ENCODE measurements at regions not wholly inside any gene's neighbourhood (a gene's known extent, or its start where the extent isn't known, plus 50 kb on each side); places are given as distances from the start of the nearest gene placed in this dataset.
A peak's percentile ranks its signal among the peaks of the same experiment; 100 is the strongest.

GRCh38 chr9:81237565-81238231, 451.6 kb downstream of the TLE1 start (continued):
- TF ChIP-seq, protein P1, sequence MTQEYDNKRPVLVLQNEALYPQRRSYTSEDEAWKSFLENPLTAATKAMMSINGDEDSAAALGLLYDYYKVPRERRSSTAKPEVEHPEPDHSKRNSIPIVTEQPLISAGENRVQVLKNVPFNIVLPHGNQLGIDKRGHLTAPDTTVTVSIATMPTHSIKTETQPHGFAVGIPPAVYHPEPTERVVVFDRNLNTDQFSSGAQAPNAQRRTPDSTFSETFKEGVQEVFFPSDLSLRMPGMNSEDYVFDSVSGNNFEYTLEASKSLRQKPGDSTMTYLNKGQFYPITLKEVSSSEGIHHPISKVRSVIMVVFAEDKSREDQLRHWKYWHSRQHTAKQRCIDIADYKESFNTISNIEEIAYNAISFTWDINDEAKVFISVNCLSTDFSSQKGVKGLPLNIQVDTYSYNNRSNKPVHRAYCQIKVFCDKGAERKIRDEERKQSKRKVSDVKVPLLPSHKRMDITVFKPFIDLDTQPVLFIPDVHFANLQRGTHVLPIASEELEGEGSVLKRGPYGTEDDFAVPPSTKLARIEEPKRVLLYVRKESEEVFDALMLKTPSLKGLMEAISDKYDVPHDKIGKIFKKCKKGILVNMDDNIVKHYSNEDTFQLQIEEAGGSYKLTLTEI (CRISPR knock-in tag; conservative IDR thresholded peaks at IDR 0.05): no peak
- TF ChIP-seq, protein P2, sequence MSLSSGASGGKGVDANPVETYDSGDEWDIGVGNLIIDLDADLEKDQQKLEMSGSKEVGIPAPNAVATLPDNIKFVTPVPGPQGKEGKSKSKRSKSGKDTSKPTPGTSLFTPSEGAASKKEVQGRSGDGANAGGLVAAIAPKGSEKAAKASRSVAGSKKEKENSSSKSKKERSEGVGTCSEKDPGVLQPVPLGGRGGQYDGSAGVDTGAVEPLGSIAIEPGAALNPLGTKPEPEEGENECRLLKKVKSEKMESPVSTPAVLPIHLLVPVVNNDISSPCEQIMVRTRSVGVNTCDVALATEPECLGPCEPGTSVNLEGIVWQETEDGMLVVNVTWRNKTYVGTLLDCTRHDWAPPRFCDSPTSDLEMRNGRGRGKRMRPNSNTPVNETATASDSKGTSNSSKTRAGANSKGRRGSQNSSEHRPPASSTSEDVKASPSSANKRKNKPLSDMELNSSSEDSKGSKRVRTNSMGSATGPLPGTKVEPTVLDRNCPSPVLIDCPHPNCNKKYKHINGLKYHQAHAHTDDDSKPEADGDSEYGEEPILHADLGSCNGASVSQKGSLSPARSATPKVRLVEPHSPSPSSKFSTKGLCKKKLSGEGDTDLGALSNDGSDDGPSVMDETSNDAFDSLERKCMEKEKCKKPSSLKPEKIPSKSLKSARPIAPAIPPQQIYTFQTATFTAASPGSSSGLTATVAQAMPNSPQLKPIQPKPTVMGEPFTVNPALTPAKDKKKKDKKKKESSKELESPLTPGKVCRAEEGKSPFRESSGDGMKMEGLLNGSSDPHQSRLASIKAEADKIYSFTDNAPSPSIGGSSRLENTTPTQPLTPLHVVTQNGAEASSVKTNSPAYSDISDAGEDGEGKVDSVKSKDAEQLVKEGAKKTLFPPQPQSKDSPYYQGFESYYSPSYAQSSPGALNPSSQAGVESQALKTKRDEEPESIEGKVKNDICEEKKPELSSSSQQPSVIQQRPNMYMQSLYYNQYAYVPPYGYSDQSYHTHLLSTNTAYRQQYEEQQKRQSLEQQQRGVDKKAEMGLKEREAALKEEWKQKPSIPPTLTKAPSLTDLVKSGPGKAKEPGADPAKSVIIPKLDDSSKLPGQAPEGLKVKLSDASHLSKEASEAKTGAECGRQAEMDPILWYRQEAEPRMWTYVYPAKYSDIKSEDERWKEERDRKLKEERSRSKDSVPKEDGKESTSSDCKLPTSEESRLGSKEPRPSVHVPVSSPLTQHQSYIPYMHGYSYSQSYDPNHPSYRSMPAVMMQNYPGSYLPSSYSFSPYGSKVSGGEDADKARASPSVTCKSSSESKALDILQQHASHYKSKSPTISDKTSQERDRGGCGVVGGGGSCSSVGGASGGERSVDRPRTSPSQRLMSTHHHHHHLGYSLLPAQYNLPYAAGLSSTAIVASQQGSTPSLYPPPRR (CRISPR knock-in tag; IDR thresholded peaks at IDR 0.05; ENCODE audit: borderline replicate concordance): peak; percentile 37; the same call in 1 of the 2 replicates
- peak; percentile 17; the same call in 1 of the 2 replicates for TF ChIP-seq SALL1 (CRISPR knock-in tag; IDR thresholded peaks at IDR 0.05)
- peak; percentile 38; the same call in 1 of the 2 replicates for TF ChIP-seq PITX1 (CRISPR knock-in tag; IDR thresholded peaks at IDR 0.05)
- peak; percentile 79 for TF ChIP-seq JUND (CRISPR knock-in tag; IDR thresholded peaks at IDR 0.05)
- TF ChIP-seq RARA (CRISPR knock-in tag; IDR thresholded peaks at IDR 0.05): peak; percentile 82
- TF ChIP-seq ZNF441 (CRISPR knock-in tag; IDR thresholded peaks at IDR 0.05; ENCODE audit: borderline replicate concordance): no peak
- TF ChIP-seq ZBTB20 (CRISPR knock-in tag; IDR thresholded peaks at IDR 0.05; ENCODE audit: borderline replicate concordance, low read depth): 0 out of 2 replicates have a peak, but pooled peaks have one; percentile 27
- 0 out of 2 replicates have a peak, but pooled peaks have one; percentile 36 for TF ChIP-seq RERE (CRISPR knock-in tag; IDR thresholded peaks at IDR 0.05; ENCODE audit: low read depth)
- TF ChIP-seq ATF3 (CRISPR knock-in tag; IDR thresholded peaks at IDR 0.05): peak; percentile 88
- peak; percentile 39; the same call in 1 of the 2 replicates for TF ChIP-seq NR2C2 (CRISPR knock-in tag; IDR thresholded peaks at IDR 0.05; ENCODE audit: borderline replicate concordance)
- peak; percentile 37; the same call in 1 of the 2 replicates for TF ChIP-seq FOXO1 (CRISPR knock-in tag; IDR thresholded peaks at IDR 0.05)
- TF ChIP-seq, protein P3, sequence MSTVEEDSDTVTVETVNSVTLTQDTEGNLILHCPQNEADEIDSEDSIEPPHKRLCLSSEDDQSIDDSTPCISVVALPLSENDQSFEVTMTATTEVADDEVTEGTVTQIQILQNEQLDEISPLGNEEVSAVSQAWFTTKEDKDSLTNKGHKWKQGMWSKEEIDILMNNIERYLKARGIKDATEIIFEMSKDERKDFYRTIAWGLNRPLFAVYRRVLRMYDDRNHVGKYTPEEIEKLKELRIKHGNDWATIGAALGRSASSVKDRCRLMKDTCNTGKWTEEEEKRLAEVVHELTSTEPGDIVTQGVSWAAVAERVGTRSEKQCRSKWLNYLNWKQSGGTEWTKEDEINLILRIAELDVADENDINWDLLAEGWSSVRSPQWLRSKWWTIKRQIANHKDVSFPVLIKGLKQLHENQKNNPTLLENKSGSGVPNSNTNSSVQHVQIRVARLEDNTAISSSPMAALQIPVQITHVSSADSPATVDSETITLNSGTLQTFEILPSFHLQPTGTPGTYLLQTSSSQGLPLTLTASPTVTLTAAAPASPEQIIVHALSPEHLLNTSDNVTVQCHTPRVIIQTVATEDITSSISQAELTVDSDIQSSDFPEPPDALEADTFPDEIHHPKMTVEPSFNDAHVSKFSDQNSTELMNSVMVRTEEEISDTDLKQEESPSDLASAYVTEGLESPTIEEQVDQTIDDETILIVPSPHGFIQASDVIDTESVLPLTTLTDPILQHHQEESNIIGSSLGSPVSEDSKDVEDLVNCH (CRISPR knock-in tag; IDR thresholded peaks at IDR 0.05): no peak
- TF ChIP-seq GATAD2A (CRISPR knock-in tag; IDR thresholded peaks at IDR 0.05): peak; percentile 83
